ENCODE measurements at regions not wholly inside any gene's neighbourhood (a gene's known extent, or its start where the extent isn't known, plus 50 kb on each side); places are given as distances from the start of the nearest gene placed in this dataset.

- ChIA-PET CTCF (no interaction called here), POLR2A (no interaction called here)
- DNase-seq, result no peak
- intact Hi-C loops (cut with micrococcal nuclease), result no loop called here
- Histone ChIP-seq H3K4me1 (ENCODE audit: control insufficient read depth in 2 of 2, insufficient read depth in 2 of 2, low read length in 2 of 2) (no peaks in the 10 kb centered on the region), H3K4me3 (ENCODE audit: control extremely low read depth in 1 of 5, extremely low read depth in 1 of 5, insufficient read depth in 1 of 5, low read depth in 2 of 5, low read length in 4 of 5) (no peak overlapping the region), H4K20me1 (ENCODE audit: control insufficient read depth, insufficient read depth, low read length, poor library complexity, severe bottlenecking) (no peaks in the 10 kb centered on the region), H3K79me2 (ENCODE audit: control insufficient read depth, insufficient read depth, low read length) (no peaks in the 10 kb centered on the region), H3K27ac (ENCODE audit: low read length in 2 of 2) (no peak overlapping the region), H3K27me3 (replicated peaks in 1 of 4; ENCODE audit: control extremely low read depth in 1 of 4, control insufficient read depth in 3 of 4, insufficient read depth in 4 of 4, low read length in 3 of 4) (no peaks in the 10 kb centered on the region), H3K9me3 (ENCODE audit: control extremely low read depth in 1 of 3, control insufficient read depth in 2 of 3, insufficient read depth in 1 of 3, low read length in 2 of 3) (peaks cover 0 to 3% (median 0%) of the 10 kb centered on the region in 3 donors), H2AFZ (ENCODE audit: insufficient read depth, low read depth, low read length, poor library complexity, severe bottlenecking) (no peak overlapping the region), H3K4me2 (replicated peaks; ENCODE audit: low read depth, low read length, poor library complexity, severe bottlenecking) (no peak overlapping the region), H3K36me3 (replicated peaks in 1 of 2; ENCODE audit: control extremely low read depth in 1 of 2, control insufficient read depth in 1 of 2, extremely low read depth in 1 of 2, insufficient read depth in 2 of 2, low read length in 1 of 2) (no peaks in the 10 kb centered on the region), H3K9ac (ENCODE audit: low read length) (no peak overlapping the region)
- Mint-ChIP-seq H3K4me3 (no peak overlapping the region), H3K4me1 (no peaks in the 10 kb centered on the region), H3K9me3 (ENCODE audit: insufficient read depth) (no peaks in the 10 kb centered on the region), H3K27me3 (no peaks in the 10 kb centered on the region), H3K27ac (no peak overlapping the region)
- no peak for TF ChIP-seq EZH2 (IDR thresholded peaks at IDR 0.05; ENCODE audit: borderline replicate concordance, insufficient read depth, low read depth, low read length, poor library complexity, severe bottlenecking)
- TF ChIP-seq, protein P1, sequence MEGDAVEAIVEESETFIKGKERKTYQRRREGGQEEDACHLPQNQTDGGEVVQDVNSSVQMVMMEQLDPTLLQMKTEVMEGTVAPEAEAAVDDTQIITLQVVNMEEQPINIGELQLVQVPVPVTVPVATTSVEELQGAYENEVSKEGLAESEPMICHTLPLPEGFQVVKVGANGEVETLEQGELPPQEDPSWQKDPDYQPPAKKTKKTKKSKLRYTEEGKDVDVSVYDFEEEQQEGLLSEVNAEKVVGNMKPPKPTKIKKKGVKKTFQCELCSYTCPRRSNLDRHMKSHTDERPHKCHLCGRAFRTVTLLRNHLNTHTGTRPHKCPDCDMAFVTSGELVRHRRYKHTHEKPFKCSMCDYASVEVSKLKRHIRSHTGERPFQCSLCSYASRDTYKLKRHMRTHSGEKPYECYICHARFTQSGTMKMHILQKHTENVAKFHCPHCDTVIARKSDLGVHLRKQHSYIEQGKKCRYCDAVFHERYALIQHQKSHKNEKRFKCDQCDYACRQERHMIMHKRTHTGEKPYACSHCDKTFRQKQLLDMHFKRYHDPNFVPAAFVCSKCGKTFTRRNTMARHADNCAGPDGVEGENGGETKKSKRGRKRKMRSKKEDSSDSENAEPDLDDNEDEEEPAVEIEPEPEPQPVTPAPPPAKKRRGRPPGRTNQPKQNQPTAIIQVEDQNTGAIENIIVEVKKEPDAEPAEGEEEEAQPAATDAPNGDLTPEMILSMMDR (IDR thresholded peaks at IDR 0.05), result no peak
- ATAC-seq (ENCODE audit: low read depth), result no peak
Measured at GRCh38 chrX:122238801-122239200, 945.3 kb upstream of the GRIA3 start.

DNA sequence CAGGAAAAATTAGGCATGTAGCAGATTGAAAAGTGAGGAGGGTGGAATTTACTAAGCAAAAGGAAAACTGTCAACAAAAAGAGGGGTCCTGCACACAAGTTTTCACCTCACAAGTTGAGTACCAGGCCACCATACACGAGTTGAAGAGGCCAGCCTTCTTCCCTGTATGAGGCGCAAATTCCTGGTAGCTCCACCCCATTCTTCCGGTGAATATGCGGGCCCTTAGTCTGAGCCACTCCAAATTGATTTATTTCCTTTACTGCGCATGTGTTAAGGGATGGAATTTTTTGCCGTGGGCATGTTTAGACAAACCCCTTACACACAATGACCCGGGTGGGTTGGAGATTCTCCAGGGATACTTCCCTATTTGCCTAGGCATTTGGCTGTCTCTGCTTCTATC lies 942.1 kb upstream of the GRIA3 start:
- no peaks in the 10 kb centered on the region for H3K36me3 ChIP-seq (replicated peaks in 1 of 2; ENCODE audit: control extremely low read depth in 1 of 2, control insufficient read depth in 1 of 2, extremely low read depth in 1 of 2, insufficient read depth in 2 of 2, low read length in 1 of 2)
- H3K9ac ChIP-seq (ENCODE audit: low read length), result no peak overlapping the region
- TF ChIP-seq, protein P1 (IDR thresholded peaks at IDR 0.05), result no peak
- TF ChIP-seq EZH2 (IDR thresholded peaks at IDR 0.05; ENCODE audit: borderline replicate concordance, insufficient read depth, low read depth, low read length, poor library complexity, severe bottlenecking), result no peak
- POLR2A ChIA-PET, result no interaction called here
- no peak overlapping the region for H3K4me3 Mint-ChIP-seq
- intact Hi-C loops (cut with micrococcal nuclease), result no loop called here
- no peaks in the 10 kb centered on the region for H4K20me1 ChIP-seq (ENCODE audit: control insufficient read depth, insufficient read depth, low read length, poor library complexity, severe bottlenecking)
- no peaks in the 10 kb centered on the region for H3K4me1 ChIP-seq (ENCODE audit: control insufficient read depth in 2 of 2, insufficient read depth in 2 of 2, low read length in 2 of 2)
- no peaks in the 10 kb centered on the region for H3K27me3 Mint-ChIP-seq
- WGBS (ENCODE audit: insufficient coverage), result no CpG with 5 or more reads among the region's 7 CpGs
- no peak overlapping the region for H3K4me2 ChIP-seq (replicated peaks; ENCODE audit: low read depth, low read length, poor library complexity, severe bottlenecking)
- H3K4me3 ChIP-seq (ENCODE audit: control extremely low read depth in 1 of 5, extremely low read depth in 1 of 5, insufficient read depth in 1 of 5, low read depth in 2 of 5, low read length in 4 of 5), result no peak overlapping the region
- no peaks in the 10 kb centered on the region for H3K9me3 Mint-ChIP-seq (ENCODE audit: insufficient read depth)
- H3K27ac Mint-ChIP-seq, result no peak overlapping the region
- H3K27ac ChIP-seq (ENCODE audit: low read length in 2 of 2), result no peak overlapping the region
- ATAC-seq (ENCODE audit: low read depth) (no peak), DNase-seq (no peak)
- no peak overlapping the region for H2AFZ ChIP-seq (ENCODE audit: insufficient read depth, low read depth, low read length, poor library complexity, severe bottlenecking)
- no peaks in the 10 kb centered on the region for H3K79me2 ChIP-seq (ENCODE audit: control insufficient read depth, insufficient read depth, low read length)
- H3K4me1 Mint-ChIP-seq, result no peaks in the 10 kb centered on the region
- CTCF ChIA-PET, result no interaction called here
- peaks cover 0 to 3% (median 0%) of the 10 kb centered on the region in 3 donors for H3K9me3 ChIP-seq (ENCODE audit: control extremely low read depth in 1 of 3, control insufficient read depth in 2 of 3, insufficient read depth in 1 of 3, low read length in 2 of 3)
- H3K27me3 ChIP-seq (replicated peaks in 1 of 4; ENCODE audit: control extremely low read depth in 1 of 4, control insufficient read depth in 3 of 4, insufficient read depth in 4 of 4, low read length in 3 of 4), result no peaks in the 10 kb centered on the region

Data from B cell (primary cell).